ENCODE measurements at regions not wholly inside any gene's neighbourhood (a gene's known extent, or its start where the extent isn't known, plus 50 kb on each side); places are given as distances from the start of the nearest gene placed in this dataset.
"Not testable (repeated sequence)": the region's sequence is repeated elsewhere in the genome, so short reads cannot be mapped to it uniquely, and the experiment has no call there.

DNA sequence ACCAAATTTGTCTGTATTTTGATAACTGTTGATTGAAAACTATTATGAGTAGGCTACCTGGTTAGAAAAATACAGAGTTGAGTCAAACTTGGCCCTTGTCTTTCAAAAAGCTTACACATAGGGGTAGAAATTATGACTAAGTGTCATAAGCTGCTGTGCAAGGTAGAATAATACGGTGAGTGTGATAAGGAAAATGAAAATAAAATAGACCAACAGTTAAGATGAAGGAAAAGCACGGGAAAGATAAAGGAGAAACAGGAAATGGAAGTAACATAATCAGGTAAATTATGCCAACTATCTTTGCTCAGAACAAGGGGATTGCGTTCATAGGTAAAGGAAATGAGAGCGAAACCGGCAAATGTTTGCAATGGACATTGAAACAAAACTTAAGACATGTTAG lies 302.5 kb downstream of the PCDH7 start:
- no peak for DNase-seq

GRCh38 chr4:31023109-31023508 lies 302.9 kb downstream of the PCDH7 start:
- no peak for DNase-seq

GRCh38 chr4:31023742-31024141 lies 303.6 kb downstream of the PCDH7 start:
- no peak for DNase-seq

DNA sequence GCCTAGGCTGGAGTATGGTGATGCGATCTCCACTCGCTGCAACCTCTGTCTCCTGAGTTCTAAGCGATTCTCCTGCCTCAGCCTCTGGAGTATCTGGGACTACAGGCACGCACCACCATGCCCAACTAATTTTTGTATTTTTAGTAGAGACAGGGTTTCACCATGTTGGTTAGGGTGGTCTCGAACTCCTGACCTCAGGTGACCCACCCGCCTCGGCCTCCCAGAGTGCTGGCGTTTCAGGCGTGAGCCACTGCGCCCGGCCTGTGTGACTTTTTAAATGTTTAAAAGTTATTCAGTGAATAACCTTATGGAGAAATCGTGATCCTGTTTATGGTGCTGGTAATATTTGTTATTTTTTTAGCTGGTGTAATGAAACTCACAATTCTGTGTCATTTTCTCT lies 304.6 kb downstream of the PCDH7 start:
- DNase-seq = not testable (repeated sequence)

GRCh38 chr4:31026256-31026655 lies 306.1 kb downstream of the PCDH7 start:
- no peak for DNase-seq

GRCh38 chr4:31034550-31034949 lies 314.4 kb downstream of the PCDH7 start:
- DNase-seq = no peak

DNA sequence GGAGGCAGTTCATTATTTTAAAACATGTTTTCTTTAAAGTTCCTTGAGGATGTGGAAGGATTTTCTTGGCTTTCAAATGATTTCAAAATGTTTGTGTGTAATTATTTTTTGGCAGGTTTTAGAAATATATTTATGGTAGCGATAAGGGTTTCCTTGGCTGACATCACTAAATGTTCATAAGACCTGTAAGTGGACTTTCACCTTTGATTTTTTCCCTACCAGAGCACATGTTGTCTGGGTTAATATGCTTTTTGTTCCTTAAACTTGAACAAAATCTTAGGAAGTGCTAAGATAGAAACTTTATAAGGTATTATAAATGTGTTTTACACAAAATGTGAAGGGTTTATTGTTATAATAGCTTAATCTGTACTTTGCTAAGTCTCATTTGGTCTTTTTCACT lies 315.6 kb downstream of the PCDH7 start:
- DNase-seq = no peak

DNA sequence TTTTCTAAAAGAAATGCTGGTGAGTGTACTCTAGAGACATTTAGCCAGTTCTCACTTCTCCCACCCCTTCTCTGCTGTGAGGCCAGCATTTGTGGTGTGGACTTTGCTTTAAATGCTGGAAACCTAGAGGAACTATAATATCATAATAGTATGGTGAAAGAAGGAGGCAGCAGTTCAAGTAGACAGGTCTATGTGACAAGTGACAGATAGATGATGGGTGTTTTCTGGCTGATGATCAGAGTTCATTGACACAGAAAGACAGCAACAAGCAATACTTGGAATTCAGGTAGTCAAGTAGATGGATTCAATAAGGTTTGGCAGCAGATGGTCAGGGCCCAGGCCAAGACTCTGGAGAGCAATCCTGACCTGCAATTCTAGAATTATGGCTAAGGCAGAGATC lies 317.5 kb downstream of the PCDH7 start:
- DNase-seq = no peak

- no peak for DNase-seq
These were observed 319.2 kb downstream of the PCDH7 start for GRCh38 chr4:31039382-31039781.

DNA sequence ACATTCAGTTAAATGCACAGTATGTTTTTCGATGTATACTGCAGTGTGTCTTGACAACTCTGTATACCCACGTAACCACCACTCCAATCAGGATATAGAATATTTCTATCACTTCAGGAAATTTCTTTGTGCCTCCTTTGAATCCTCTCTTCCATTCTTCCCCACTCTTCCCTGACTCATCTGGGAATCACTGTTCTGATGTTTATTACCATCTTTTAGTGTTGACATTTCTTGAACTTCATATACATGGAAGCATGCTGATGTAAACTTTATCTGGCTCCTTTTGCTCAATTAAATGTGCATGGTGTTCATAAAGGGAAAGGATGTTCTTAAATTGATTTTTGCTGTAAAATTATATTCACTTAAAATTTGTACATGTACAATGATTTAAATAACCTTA lies 319.9 kb downstream of the PCDH7 start:
- DNase-seq = no peak

GRCh38 chr4:31041385-31041784 lies 321.2 kb downstream of the PCDH7 start:
- DNase-seq = no peak

- DNase-seq = no peak
These were observed 321.7 kb downstream of the PCDH7 start for GRCh38 chr4:31041853-31042252.

DNA sequence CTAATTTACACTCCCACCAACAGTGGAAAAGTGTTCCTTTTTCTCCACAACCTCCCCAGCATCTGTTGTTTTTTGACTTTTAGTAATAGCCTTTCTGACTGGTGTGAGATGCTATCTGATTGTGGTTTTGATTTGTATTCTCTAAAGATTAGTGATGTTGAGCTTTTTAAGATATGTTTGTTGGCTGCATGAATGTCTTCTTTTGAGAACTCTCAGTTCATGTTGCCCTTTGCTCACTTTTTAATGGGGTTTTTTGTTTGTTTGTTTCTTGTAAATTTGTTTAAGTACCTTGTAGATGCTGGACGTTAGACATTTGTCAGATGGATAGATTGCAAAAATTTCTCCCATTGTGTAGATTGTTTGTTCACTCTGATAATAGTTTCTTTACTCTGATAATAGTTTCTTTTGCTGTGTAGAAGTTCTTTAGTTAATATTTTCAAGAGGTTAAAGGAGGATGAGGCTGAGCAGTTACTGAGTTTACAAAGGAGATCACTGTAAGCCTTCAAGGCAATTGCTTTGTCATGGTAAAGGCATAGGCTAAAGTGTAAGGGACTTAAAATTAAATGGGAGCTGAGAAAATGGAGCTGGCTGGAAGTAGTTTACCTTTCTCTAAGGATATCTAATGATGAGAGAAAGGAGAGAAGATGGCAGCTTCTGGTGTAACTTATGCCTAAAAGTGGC lies 323.4 kb downstream of the PCDH7 start:
- no peak for DNase-seq

- no peak for DNase-seq
These were observed 325.0 kb downstream of the PCDH7 start for GRCh38 chr4:31045151-31045550.

- DNase-seq = no peak
These were observed 325.7 kb downstream of the PCDH7 start for GRCh38 chr4:31045724-31046318.

DNA sequence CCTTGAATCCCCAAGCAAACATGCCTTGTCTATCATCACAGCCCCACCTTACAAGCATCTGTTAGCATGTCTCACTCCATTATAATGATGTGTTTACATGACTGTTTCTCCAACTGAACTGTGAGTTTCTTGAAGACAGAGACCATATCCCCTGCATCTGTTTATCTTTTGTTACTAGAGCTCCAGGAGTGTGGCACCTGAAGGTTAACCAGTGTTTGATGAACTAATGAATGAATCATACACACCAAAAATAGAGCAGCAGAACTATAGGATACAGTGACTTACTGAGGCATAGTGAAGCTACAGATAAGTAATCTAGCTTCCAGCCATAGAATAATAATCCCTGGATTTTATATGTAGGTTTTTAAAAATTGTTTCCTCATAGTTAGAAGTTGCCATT lies 331.0 kb downstream of the PCDH7 start:
- DNase-seq = no peak

DNA sequence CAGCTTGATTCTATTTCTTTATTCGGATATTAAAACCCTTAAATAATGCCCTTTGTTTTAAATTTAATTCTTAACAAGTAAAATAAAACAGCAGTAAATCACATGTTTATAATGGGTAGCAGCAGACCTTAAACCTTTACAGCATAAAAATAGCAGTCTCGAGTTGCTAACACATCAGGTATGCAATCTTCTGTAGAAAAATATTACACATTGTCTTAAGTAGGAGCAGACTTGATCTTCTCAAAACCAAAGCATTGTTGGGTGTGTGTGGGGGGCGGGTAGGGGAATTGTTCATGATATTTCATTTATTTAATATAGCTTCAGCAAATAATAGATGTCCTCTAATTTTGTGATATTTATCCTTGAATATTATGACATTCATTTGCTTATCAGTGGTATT lies 331.4 kb downstream of the PCDH7 start:
- DNase-seq = no peak

DNA sequence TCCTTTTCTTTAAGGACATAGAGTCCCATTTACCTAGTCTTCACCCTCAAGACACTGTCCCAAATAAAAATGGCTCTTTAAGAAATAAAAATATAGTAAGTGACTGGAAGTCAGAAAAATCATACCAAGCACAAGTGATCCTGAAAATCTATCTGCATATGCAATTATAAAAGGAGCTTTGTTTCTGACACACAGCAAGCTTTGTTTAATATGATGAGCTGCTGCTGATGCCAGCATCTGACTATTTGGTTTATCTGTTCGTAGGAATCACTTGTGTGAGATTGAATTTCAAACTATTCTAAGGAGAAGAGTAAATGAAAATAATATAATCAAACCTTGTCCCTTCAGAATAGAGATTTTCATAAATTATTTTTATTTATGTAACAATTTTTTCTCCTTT lies 332.4 kb downstream of the PCDH7 start:
- no peak for DNase-seq

DNA sequence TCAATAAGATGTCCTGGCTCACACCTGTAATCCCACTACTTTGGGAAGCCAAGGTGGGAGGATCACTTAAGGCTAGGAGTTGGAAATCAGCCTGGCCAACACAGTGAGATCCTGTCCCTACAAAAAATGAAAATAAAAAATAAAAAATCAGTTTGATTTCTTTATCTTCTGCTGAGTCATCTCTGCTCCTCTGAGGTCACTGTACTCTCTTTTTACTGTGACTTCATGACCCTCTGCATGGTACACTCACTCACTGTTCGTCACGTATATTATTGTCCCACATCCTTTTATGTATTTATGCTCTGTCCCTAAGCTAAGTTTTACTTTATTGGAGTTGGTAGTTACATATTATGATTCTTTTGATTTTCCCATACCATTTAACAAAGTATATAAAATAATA lies 333.3 kb downstream of the PCDH7 start:
- DNase-seq = no peak

DNA sequence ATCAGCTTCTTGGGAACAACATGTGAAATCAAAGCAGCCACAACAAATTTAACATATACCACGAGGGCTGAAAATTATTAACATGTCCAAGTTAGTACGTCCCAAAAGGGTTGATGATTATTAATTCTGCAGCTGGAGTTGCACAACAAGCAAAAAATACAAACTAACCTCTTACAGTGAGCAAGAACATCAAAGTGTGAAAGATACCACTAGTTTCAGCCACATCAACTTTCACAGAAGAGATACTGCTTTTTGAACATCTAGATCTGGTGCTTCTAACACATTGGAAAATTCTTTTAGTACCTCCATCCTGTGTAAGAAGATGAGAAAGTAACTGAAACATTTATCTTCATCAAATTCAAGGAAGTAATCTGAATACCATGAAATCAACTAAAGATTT lies 334.1 kb downstream of the PCDH7 start:
- no peak for DNase-seq

DNA sequence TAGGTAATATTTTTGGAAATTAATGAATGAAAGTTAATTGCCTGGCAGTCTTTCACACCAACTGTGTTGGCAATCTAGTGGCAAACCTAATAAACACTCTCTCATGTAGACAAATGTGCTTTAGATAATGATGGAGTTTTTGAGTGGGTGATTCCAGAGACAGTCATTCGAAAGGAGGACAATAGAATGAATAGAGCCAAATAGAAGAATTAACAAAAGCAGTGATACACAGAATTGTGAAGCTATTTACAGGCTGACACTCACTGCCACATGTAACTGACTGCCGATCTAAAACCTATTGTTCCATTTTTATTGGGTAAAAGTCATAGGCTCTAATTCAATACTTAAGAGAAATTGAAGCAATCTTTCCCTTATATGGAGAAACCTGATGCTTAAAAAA lies 338.5 kb downstream of the PCDH7 start:
- no peak for DNase-seq

GRCh38 chr4:31059753-31060522 lies 339.8 kb downstream of the PCDH7 start:
- DNase-seq = no peak

DNA sequence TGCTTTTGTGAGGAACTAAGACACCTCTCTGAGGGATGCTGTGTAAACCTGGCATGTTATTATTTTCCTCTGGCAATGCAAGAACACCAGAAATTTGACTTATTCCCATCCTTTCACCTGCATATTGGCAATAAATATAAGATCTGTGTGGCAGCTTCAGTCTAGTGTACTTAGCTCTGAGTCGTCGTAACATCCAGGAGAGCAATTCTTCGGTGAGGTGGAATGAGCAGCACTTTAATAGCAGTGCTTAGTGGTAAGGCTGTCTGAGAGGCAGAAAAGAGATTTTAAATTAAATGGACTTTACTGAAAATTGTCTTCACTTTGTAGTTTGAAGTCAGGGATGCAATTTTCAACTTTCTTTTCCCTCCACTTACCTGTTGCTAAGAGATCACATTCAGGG lies 344.9 kb downstream of the PCDH7 start:
- no peak for DNase-seq
